ENCODE measurements at regions not wholly inside any gene's neighbourhood (a gene's known extent, or its start where the extent isn't known, plus 50 kb on each side); places are given as distances from the start of the nearest gene placed in this dataset.

DNA sequence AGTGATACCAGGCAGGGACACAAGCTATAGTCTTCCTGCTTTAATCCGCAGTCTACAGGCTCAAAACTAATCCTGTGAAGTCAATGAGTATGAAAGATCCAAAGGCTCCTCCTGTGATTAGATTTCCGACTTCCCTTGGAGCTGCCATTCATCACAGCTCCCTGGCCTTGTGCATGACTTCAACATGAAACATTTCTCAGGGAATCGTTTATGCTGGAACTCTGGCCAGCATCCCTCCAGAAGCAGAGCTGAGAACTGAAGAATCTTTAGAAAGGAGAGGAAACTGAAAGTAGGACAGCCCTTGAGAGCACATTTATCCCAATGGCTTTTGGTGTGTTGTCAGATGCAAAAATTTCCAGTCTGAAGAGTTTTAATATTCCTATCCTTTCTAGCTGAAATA is 84.3 kb upstream of the SESTD1 start:
- TF ChIP-seq CTCF (IDR thresholded peaks at IDR 0.05 in 8 of 11, conservative IDR thresholded peaks at IDR 0.05 in 3 of 11) (no peak), POLR2A (IDR thresholded peaks at IDR 0.05) (no peak)
